GM21717 (cell line): ENCODE measurements at regions not wholly inside any gene's neighbourhood (a gene's known extent, or its start where the extent isn't known, plus 50 kb on each side); places are given as distances from the start of the nearest gene placed in this dataset.
"Not testable (repeated sequence)": the region's sequence is repeated elsewhere in the genome, so short reads cannot be mapped to it uniquely, and the experiment has no call there.

Experiments
- ATAC-seq: cut with Tn5 transposase; IDR thresholded peaks from one replicate; pipeline ENCODE4 v1.9.1; 2021; ENCODE audit warnings: mild to moderate bottlenecking, moderate library complexity; ENCODE audit not compliant: unreplicated experiment

GRCh38 chr13:59435024-59435423, 728.7 kb downstream of the DIAPH3 start:
- ATAC-seq = no peak

DNA sequence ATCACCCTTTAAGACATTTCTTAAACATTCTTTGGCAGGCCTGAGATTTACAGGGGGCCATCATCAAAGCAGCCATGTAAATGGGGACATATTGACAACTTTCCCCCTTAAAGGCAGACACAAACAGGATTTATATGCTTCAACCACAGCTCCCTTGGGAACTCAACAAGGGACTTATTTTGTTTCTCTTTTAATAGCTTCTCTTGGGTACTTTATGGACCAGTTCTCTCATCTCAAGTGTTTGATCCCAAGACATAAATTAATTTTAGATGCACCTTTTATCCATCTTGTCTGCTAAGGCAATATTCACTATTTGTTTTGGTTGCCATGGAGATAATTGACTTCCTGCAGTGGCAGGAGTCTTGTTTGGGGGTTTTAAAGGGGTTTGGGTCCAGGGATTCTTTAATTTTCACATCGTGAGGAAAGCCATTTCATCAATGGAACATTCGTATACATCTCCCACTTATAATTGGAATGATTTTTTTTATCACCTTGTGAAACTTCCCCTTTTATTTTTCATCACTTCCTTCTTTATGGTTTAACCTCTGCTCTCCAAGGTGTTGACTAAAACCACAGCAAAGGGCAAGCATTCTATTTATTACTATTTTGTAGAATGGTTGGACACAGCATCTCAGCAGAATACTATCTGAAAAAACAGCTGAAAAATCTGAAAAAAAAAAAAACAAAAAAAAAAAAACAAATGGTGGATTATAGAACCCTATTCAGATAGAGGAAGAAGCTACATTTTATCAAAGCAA, 726.0 kb downstream of the DIAPH3 start:
- no peak for ATAC-seq

GRCh38 chr13:59439776-59440428, 723.8 kb downstream of the DIAPH3 start:
- ATAC-seq = no peak

DNA sequence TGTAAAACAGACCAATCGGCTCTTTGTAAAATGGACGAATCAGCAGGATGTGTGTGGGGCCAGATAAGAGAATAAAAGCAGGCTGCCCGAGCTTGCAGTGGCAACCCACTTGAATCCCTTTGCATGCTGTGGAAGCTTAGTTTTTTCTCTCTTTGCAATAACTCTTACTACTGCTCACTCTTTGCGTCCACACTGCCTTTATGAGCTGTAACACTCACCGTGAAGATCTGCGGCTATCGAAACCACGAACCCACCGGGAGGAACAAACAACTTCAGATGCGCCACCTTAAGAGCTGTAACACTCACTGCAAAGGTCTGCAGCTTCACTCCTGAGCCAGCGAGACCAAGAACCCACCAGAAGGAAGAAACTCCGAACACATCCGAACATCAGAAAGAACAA, 722.7 kb downstream of the DIAPH3 start:
- not testable (repeated sequence) for ATAC-seq

DNA sequence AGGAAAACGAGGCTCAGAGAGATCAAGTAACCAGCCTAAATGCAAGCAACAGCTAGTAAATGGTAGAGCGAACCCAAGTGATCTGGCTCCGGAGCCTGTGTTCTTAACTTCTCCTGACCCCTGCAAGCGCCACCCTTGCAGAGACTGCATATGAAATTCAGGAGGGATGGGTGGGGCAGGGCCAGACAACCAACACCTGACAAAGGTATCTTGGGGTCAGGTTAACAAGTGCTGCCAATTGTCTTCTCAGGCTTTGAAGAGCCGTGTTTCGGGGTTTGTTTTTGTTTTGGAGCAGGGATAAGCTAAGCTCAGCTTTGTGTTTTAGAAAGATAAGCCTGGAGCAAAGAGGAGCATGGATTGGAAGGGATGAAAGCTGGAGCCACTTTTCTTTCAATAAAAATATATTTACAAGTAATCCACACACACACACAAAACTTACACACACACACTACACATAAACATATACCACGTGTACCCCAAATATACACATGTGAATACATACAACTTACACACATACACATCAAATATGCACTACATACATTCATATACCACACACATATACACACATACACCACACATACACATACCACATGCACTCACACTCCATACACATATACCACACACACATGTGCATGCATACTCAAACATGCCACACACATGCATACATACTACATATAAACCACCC, 722.0 kb downstream of the DIAPH3 start:
- no peak for ATAC-seq

DNA sequence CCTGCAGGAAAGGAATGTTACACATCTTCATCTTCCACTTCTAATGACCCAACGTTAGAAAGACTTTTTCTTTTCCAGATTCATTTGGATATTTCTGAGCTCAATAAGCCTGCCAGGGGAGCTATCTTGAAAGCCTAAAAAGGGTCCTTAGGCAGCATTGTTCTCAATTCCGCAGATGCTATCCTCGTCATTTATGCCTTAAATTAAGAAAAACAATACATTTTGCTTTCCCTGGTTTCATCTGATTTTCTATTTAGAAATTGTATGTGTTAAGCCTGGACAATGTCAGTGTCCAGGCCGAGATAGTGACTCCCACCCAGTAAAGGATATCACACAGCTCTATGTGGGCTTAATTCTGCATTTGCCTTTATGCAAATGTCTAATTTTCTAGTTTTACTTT, 721.3 kb downstream of the DIAPH3 start:
- no peak for ATAC-seq

DNA sequence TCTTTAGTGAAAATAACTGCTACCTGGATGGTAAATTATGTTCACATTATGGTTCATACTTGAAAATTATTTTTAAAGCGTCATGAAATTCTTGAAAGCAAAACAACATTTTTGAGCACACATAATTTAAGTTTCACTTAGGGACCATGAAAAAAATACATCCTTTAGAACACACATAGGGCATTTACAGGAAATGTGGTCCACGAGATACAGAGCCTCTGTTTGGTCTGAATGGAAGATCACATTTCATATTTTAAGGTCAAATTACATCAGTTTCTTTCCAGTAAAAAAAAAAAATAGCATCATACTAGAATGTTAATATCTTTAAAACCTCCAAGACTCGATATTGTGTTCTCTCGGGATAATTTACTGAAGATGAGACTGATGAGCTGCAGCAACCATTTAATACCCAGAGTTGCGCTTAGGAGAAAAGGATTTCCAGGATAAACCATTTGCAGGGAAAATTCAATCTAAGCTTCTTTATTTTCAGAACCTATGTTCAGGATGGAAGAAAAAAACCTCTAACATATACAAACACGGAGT, 720.7 kb downstream of the DIAPH3 start:
- no peak for ATAC-seq

GRCh38 chr13:59444210-59444857, 719.4 kb downstream of the DIAPH3 start:
- no peak for ATAC-seq

DNA sequence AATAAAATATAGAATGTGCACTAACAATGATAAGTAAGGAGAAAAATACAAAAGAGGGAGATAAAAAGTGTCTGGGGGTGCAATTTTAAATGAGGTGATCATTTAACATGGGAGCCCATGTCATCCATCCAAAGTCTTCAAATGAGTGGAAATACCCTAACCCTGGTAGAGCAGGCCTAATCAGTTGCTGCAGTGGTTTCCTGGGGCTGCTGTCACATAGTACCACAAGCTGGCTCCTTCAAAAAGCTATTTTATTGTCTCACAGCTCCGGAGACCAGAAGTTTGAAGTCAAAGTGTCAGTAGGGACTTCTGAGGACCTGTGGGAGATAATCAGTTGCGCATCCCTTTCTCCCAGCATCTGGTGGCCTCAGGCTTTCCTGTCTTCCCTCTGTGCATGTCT, 717.9 kb downstream of the DIAPH3 start:
- ATAC-seq = no peak

DNA sequence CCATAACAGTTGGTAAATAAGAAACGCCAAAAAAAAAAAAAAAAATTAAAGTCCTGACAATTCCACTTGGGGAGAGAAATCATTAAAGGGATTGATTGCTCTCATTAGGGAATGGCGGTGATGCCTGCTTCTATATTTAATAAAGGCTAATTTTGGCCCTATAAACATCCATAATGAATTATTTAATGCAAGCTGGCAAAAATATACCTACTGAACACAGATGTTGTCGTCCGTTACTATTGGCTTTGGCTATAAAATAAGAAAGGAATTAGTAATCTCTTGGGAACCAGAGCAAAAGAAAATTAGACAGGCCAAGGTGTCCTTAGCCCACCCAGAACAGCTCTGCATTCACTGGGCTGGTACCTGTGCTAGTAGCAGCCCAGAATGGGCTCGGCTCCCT, 717.3 kb downstream of the DIAPH3 start:
- no peak for ATAC-seq

DNA sequence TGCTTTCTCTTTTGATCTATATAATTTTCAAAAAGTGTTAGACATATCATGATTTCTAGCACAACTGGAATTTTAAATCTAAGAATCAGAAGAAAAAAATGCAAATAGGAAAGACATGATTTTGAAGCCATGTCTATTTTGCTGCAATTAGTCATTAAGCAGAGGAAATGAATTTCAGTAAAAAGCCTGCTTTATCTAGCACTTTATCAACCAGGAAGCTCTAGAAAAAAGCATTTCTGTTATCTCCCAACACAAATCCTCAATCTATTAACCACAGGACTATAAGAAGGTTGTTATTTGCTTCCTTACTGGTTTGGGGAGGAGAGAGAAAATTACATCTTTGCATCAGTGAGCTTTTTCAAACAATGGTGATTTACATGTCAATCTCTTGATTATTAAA, 716.7 kb downstream of the DIAPH3 start:
- no peak for ATAC-seq

- no peak for ATAC-seq
Measured at GRCh38 chr13:59447846-59448620, 715.7 kb downstream of the DIAPH3 start.

- no peak for ATAC-seq
Measured at GRCh38 chr13:59449750-59450149, 714.0 kb downstream of the DIAPH3 start.

DNA sequence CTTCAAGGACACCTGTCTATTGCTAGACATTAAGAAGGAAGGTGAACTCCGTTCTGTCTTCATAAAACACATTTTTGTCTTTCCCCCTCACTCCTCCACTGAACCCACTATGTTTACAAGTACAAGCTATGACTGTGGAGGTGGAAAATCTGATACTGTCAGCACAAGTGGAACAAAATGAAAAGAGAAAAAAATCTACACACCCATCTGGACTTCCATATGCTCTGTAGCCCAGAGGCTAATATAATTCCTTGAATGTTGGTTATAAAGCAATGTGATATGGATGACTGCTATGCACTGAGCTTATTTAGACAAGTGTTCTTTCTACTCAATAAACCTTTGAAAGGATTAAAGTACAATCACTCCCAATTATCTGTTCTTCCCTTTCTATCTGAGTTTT, 713.5 kb downstream of the DIAPH3 start:
- ATAC-seq = no peak

- no peak for ATAC-seq
Measured at GRCh38 chr13:59451236-59451635, 712.5 kb downstream of the DIAPH3 start.

DNA sequence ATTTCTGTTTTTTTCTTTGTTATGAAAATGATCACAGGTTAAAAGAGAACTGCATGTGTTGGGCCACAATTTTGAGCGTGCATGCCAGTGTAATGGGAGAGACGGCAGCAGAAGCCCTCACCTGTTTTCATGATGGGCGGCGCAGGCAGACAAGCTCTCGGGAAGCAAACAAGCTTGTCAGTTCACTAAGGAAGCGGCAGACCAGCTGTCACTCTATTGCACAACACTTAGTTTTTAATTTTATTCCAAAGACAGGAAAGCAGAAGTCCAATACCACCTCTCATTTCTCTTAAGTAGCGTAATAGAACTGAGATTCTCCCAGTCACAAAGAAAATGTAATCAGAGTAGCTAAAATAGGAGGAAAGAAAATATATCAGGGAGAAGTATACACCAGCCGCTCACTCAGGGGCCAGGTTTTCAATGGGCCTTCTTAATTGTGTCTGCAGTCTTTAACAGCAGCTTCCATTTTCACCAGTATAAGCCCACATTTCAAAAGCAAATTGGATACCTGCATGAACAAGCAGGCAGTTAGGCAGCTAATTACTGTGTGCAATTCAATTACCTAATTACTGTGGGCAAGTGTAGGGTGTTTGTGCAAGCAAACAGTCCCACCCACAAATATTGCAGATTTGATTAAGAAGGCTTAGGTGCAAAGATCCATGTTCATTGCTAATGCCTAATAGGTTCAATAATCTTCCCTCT, 711.4 kb downstream of the DIAPH3 start:
- ATAC-seq = no peak

- no peak for ATAC-seq
Measured at GRCh38 chr13:59458908-59459579, 704.7 kb downstream of the DIAPH3 start.

- ATAC-seq = no peak
Measured at GRCh38 chr13:59459972-59460371, 703.8 kb downstream of the DIAPH3 start.

DNA sequence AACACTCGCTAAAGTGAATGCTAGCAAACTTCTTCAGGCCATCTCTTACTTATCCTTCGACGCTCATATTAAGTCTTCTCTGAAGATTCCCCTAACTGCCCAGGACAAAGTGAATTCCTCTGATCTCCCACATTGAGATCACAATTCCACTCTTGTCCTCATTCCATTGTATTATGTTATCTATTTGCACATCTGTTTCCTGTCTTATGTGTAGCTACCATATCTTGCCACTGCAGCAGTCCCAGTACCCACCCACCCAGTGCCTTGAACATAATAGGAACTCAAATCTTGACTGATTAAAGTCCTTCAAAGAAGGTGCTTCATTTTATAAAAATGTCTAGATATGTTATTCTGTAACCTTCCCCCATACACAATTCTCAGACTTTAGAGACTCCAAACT, 702.3 kb downstream of the DIAPH3 start:
- ATAC-seq = no peak
